Adrenal gland (tissue), 9 donors: ENCODE measurements at regions not wholly inside any gene's neighbourhood (a gene's known extent, or its start where the extent isn't known, plus 50 kb on each side); places are given as distances from the start of the nearest gene placed in this dataset.

ENCODE experiments used
- DNase-seq, 7 donors: peaks; one replicate each; pipeline ENCODE4 v3.0.0-alpha.2; 2019 to 2020
- H3K27ac ChIP-seq, 5 donors: fragments of 200-600 bp; sonication (generic) in 4 of 5; 1 replicate in 3 of 5; 2 replicates in 2 of 5; pipeline versions ENCODE4 v1.5.1 to v1.8.0; 2016 to 2020; ENCODE audit warnings: mild to moderate bottlenecking in 1 of 5
- H3K27me3 ChIP-seq: fragments of 200-600 bp; 2 replicates; pipeline ENCODE4 v1.8.0; 2021
- H3K36me3 ChIP-seq, 2 donors: fragments of 200-600 bp; replicated peaks in 1 of 2; 1 replicate in 1 of 2; 2 replicates in 1 of 2; pipeline versions ENCODE4 v1.5.1 to v1.8.0; 2018 to 2022
- H3K4me1 ChIP-seq, 2 donors: fragments of 200-600 bp; replicated peaks in 1 of 2; 1 replicate in 1 of 2; 2 replicates in 1 of 2; pipeline versions ENCODE4 v1.5.1 to v1.8.0; 2018 to 2021
- H3K4me3 ChIP-seq, 4 donors: fragments of 200-600 bp; sonication (generic) in 3 of 4; one replicate each; pipeline ENCODE4 v1.5.1; 2016 to 2018
- H3K9me3 ChIP-seq, 3 donors: fragments of 200-600 bp; sonication (generic) in 1 of 3; replicated peaks in 1 of 3; 1 replicate in 2 of 3; 2 replicates in 1 of 3; pipeline versions ENCODE4 v1.5.1 to v1.8.0; 2016 to 2021
- POLR2A ChIP-seq, 2 donors: fragments of 450-650 bp; IDR thresholded peaks; one replicate each; pipeline ENCODE4 v1.6.1; 2017; ENCODE audit warnings: antibody characterized with exemption in 2 of 2, mild to moderate bottlenecking in 2 of 2, moderate library complexity in 1 of 2
- WGBS, 4 donors: extraction: QIAGEN DNeasy Blood & Tissue Kit in 2 of 4; methylation state at CpG; one replicate each; pipeline versions ENCODE4 v1.1.5 to v1.1.7; 2013 to 2017; 5-methylcytosine and 5-hydroxymethylcytosine counted together
- intact Hi-C, 2 donors: fragments of 100-400 bp; cut with DNase I; formaldehyde crosslinking; loops; one replicate each; pipeline versions ENCODE4 v1.14.1 to v1.15.0; 2022 to 2023
- TF ChIP-seq, protein P1 (sequence below), 6 experiments: fragments of 450-650 bp in 4 of 6; fragments of 200-600 bp in 2 of 6; sonication (generic) in 1 of 6; IDR thresholded peaks; 1 replicate in 5 of 6; 2 replicates in 1 of 6; pipeline versions ENCODE4 v1.5.1 to v1.8.0; 2016 to 2021; ENCODE audit warnings: antibody characterized with exemption in 6 of 6, mild to moderate bottlenecking in 2 of 6, moderate library complexity in 1 of 6
- donor health status: healthy with polysubstance abuse.
- donor health status: Bipolar disorder and iron deficiency.
- donor health status: DM: yes; HTN: yes; CAD: no.
- donor health status: DM: no; HTN: no; CAD: no.
- donor health status: DM: no; HTN: no; CAD: no.

DNA sequence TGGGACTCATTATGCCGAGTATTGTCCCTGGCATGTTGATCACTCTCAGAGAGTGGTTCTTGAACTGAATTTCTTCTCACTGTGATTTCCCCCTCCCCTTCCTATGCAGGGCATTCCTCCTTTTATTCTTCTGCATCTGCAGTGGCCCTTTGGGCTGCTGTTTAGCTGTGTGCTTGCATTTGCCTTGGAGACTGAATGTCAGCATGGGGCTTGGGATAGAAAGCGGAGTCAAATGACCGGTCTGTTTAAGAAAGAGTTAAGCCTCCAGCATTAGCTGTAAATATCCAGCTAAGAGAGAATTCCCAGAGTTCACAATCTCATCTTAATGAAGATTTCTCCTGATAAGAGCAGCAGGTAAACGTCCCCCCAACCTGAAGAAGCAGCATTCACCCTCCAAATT lies 65.6 kb upstream of the RMST start:
- WGBS, 4 donors: 43 to 55% (median 44%) methylated on average over 4 of the region's 4 CpGs
- intact Hi-C loops: no loop called here

DNA sequence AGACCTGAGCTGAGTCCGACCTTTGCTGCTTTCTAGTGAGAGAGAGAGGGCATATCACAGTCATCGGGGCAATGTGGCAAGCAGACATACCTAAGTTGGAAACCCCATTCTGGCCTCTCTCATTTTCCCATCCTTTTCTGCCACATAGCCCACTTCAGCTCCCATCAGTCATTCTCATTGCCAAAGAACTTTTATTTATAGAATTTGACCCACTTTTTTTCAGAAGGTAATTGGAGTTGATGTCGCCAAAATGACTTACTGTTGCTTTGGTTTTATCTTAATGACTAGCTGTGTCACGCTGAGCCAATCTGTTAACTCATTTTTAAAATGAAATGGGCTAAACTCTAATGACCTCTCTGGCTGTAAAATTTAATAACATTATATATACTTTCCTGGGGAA lies 63.9 kb upstream of the RMST start:
- Histone ChIP-seq H3K4me3 (no peak overlapping the region), H3K36me3 (no peaks in the 10 kb centered on the region), H3K9me3 (no peaks in the 10 kb centered on the region), H3K27ac (no peak overlapping the region), H3K27me3 (no peaks in the 10 kb centered on the region), H3K4me1 (no peaks in the 10 kb centered on the region)
- no peak for DNase-seq
- 53 to 70% (median 58%) methylated on average over 4 of the region's 4 CpGs for WGBS, 4 donors
- intact Hi-C loops: no loop called here
- TF ChIP-seq POLR2A (IDR thresholded peaks at IDR 0.05): no peak
- TF ChIP-seq, protein P1, sequence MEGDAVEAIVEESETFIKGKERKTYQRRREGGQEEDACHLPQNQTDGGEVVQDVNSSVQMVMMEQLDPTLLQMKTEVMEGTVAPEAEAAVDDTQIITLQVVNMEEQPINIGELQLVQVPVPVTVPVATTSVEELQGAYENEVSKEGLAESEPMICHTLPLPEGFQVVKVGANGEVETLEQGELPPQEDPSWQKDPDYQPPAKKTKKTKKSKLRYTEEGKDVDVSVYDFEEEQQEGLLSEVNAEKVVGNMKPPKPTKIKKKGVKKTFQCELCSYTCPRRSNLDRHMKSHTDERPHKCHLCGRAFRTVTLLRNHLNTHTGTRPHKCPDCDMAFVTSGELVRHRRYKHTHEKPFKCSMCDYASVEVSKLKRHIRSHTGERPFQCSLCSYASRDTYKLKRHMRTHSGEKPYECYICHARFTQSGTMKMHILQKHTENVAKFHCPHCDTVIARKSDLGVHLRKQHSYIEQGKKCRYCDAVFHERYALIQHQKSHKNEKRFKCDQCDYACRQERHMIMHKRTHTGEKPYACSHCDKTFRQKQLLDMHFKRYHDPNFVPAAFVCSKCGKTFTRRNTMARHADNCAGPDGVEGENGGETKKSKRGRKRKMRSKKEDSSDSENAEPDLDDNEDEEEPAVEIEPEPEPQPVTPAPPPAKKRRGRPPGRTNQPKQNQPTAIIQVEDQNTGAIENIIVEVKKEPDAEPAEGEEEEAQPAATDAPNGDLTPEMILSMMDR (IDR thresholded peaks at IDR 0.05): no peak

More for the DNA sequence above, 65.6 kb upstream of the RMST start:
- no peak for DNase-seq
- no peaks in the 10 kb centered on the region for H3K4me1 ChIP-seq
- H3K36me3 ChIP-seq: no peaks in the 10 kb centered on the region
- no peaks in the 10 kb centered on the region for H3K27me3 ChIP-seq
- H3K4me3 ChIP-seq: no peak overlapping the region
- H3K9me3 ChIP-seq: no peaks in the 10 kb centered on the region
- TF ChIP-seq, protein P1 (IDR thresholded peaks at IDR 0.05): no peak
- no peak for TF ChIP-seq POLR2A (IDR thresholded peaks at IDR 0.05)
- H3K27ac ChIP-seq: no peak overlapping the region

DNA sequence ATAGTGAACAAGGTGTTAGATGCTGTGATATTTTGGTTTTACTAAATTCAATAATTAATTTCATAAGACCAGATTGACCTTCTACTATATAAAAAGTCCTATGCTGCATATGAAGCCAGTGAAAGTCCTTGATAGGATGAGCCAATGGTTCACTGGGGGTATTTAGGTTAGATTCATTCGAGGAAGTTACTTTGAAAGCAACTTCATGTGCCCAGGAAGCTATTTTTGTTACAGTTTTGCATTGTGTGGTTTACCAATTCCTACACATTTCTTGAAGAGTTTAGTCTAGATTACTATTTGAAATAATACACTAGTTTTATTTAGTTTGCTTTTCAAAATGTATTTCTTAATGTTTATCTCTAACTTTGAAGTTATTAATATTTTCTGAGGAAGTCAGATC lies 58.5 kb upstream of the RMST start:
- Histone ChIP-seq H3K4me1 (no peaks in the 10 kb centered on the region), H3K9me3 (no peaks in the 10 kb centered on the region), H3K4me3 (no peak overlapping the region), H3K36me3 (no peaks in the 10 kb centered on the region), H3K27ac (no peak overlapping the region), H3K27me3 (no peaks in the 10 kb centered on the region)
- intact Hi-C loops: no loop called here
- WGBS, 4 donors: 26 to 35% (median 32%) methylated on average over 1 of the region's 1 CpG
- TF ChIP-seq, protein P1 (IDR thresholded peaks at IDR 0.05): no peak
- no peak for TF ChIP-seq POLR2A (IDR thresholded peaks at IDR 0.05)
- DNase-seq: no peak

DNA sequence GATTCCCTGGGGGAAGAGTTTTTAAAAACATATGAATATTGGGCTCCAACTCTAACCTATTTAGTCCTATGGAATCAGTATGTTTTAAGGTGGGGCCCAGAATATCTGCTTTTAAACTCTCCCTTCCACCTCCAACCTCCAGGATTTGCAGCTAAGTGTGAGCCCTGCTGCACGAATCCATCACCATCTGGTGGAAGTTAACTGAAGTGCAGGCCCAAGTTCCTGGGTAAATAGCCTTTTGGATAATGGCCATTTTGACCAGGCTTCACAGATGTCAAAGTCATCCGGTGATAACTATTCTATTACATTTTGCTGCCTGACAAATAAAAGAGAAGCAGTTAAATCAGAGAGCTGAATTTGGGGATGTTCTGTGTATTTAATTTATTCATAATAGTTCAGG lies 58.1 kb upstream of the RMST start:
- Histone ChIP-seq H3K27ac (no peak overlapping the region), H3K9me3 (no peaks in the 10 kb centered on the region), H3K4me1 (no peaks in the 10 kb centered on the region), H3K27me3 (no peaks in the 10 kb centered on the region), H3K4me3 (no peak overlapping the region), H3K36me3 (no peaks in the 10 kb centered on the region)
- TF ChIP-seq, protein P1 (IDR thresholded peaks at IDR 0.05): peak; percentile 52 to 73 (median 68)
- TF ChIP-seq POLR2A (IDR thresholded peaks at IDR 0.05): no peak
- peak in 6 of 7 donors; percentile 20 to 65 (median 26) for DNase-seq
- 2 to 11% (median 4%) methylated on average over 2 of the region's 2 CpGs for WGBS, 4 donors
- intact Hi-C loops: no loop called here
